ENCODE measurements at regions not wholly inside any gene's neighbourhood (a gene's known extent, or its start where the extent isn't known, plus 50 kb on each side); places are given as distances from the start of the nearest gene placed in this dataset.

- Histone ChIP-seq H3K27me3 (ENCODE audit: low read length) (no peaks in the 10 kb centered on the region), H3F3A (ENCODE audit: low read length, unreplicated experiment) (no peaks in the 10 kb centered on the region), H3K79me2 (ENCODE audit: low read length) (no peaks in the 10 kb centered on the region), H3K9me2 (replicated peaks; ENCODE audit: low read length) (no peaks in the 10 kb centered on the region), H3K4me2 (ENCODE audit: low read length) (no peak overlapping the region), H2AFZ (ENCODE audit: low read length) (no peak overlapping the region), H4K20me1 (ENCODE audit: low read length) (no peaks in the 10 kb centered on the region), H3K9me3 (ENCODE audit: low read length) (no peaks in the 10 kb centered on the region), H3K4me3 (ENCODE audit: low read length) (no peak overlapping the region), H3K36me3 (ENCODE audit: low read depth, low read length) (no peaks in the 10 kb centered on the region), H3K9ac (ENCODE audit: low read length) (no peak overlapping the region), H3K4me1 (ENCODE audit: insufficient read depth, low read length) (no peaks in the 10 kb centered on the region), H3K27ac (ENCODE audit: low read length) (no peak overlapping the region)
- CTCF ChIA-PET, result no interaction called here
- ATAC-seq (no peak), DNase-seq (no peak)
- no TSS peak for BruUV-seq (replicated peaks)
- intact Hi-C loops (cut with micrococcal nuclease), result no loop called here
- TF ChIP-seq CTCF (conservative IDR thresholded peaks at IDR 0.05; ENCODE audit: low read depth, low read length) (no peak), EZH2phosphoT487 (IDR thresholded peaks at IDR 0.05; ENCODE audit: borderline replicate concordance, low read length) (no peak), EZH2 (IDR thresholded peaks at IDR 0.05; ENCODE audit: low read length, unreplicated experiment) (no peak)
- POLR2A ChIA-PET (ENCODE audit: unreplicated experiment), result no interaction called here
These were observed 115.3 kb upstream of the KLHL4 start for GRCh38 chrX:87402256-87402655.

DNA sequence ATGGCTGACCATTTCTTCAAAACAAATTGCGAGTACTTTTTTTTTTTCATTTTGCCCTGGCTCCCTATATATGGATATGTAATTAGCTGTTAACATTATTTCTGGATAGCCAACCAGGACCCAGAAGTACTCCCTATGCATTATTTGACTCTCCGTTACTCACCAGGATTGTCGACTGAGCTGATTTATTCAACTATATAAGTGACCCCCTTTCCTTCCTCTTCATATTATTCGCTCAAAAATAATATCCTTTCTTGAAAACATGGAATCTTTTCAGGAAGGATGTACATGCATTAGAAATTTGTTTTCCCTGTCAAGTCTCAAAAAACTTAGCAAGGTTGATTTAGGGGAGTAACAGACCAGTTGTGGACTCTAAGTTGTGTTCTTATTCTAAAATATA is 114.1 kb upstream of the KLHL4 start:
- CTCF ChIA-PET, result no interaction called here
- Histone ChIP-seq H3K9me2 (replicated peaks; ENCODE audit: low read length) (no peaks in the 10 kb centered on the region), H3K9me3 (ENCODE audit: low read length) (no peaks in the 10 kb centered on the region), H3F3A (ENCODE audit: low read length, unreplicated experiment) (no peaks in the 10 kb centered on the region), H2AFZ (ENCODE audit: low read length) (no peak overlapping the region), H3K27ac (ENCODE audit: low read length) (no peak overlapping the region), H3K79me2 (ENCODE audit: low read length) (no peaks in the 10 kb centered on the region), H3K36me3 (ENCODE audit: low read depth, low read length) (no peaks in the 10 kb centered on the region), H3K4me3 (ENCODE audit: low read length) (no peak overlapping the region), H3K4me1 (ENCODE audit: insufficient read depth, low read length) (no peaks in the 10 kb centered on the region), H3K27me3 (ENCODE audit: low read length) (no peaks in the 10 kb centered on the region), H4K20me1 (ENCODE audit: low read length) (no peaks in the 10 kb centered on the region), H3K4me2 (ENCODE audit: low read length) (no peak overlapping the region), H3K9ac (ENCODE audit: low read length) (no peak overlapping the region)
- intact Hi-C loops (cut with micrococcal nuclease), result no loop called here
- TF ChIP-seq CTCF (conservative IDR thresholded peaks at IDR 0.05; ENCODE audit: low read depth, low read length) (no peak), EZH2phosphoT487 (IDR thresholded peaks at IDR 0.05; ENCODE audit: borderline replicate concordance, low read length) (no peak), EZH2 (IDR thresholded peaks at IDR 0.05; ENCODE audit: low read length, unreplicated experiment) (no peak)
- no TSS peak for BruUV-seq (replicated peaks)
- no peak for ATAC-seq
- DNase-seq, result no peak
- POLR2A ChIA-PET (ENCODE audit: unreplicated experiment), result no interaction called here

GRCh38 chrX:87409113-87409841 is 108.3 kb upstream of the KLHL4 start:
- peak; percentile 93 for ATAC-seq
- POLR2A ChIA-PET (ENCODE audit: unreplicated experiment), result no interaction called here
- no TSS peak for BruUV-seq (replicated peaks)
- H3K36me3 ChIP-seq (ENCODE audit: low read depth, low read length), result no peaks in the 10 kb centered on the region
- CTCF ChIA-PET, result no interaction called here
- TF ChIP-seq EZH2phosphoT487 (IDR thresholded peaks at IDR 0.05; ENCODE audit: borderline replicate concordance, low read length) (no peak), CTCF (conservative IDR thresholded peaks at IDR 0.05; ENCODE audit: low read depth, low read length) (no peak), EZH2 (IDR thresholded peaks at IDR 0.05; ENCODE audit: low read length, unreplicated experiment) (no peak)
- peak overlapping the region; percentile 13; the same call in 1 of the 2 replicates for H3K4me2 ChIP-seq (ENCODE audit: low read length)
- no peaks in the 10 kb centered on the region for H3K79me2 ChIP-seq (ENCODE audit: low read length)
- no peaks in the 10 kb centered on the region for H4K20me1 ChIP-seq (ENCODE audit: low read length)
- peak; percentile 87 for DNase-seq
- H3K9ac ChIP-seq (ENCODE audit: low read length), result no peak overlapping the region
- no peak overlapping the region for H2AFZ ChIP-seq (ENCODE audit: low read length)
- H3K4me1 ChIP-seq (ENCODE audit: insufficient read depth, low read length), result peaks cover 10% of the 10 kb centered on the region
- intact Hi-C loops (cut with micrococcal nuclease), result loop anchor here (5.0 kb wide), 1 partner anchor 108 kb away; the partner anchor contains the start of gene KLHL4
- no peaks in the 10 kb centered on the region for H3K9me2 ChIP-seq (replicated peaks; ENCODE audit: low read length)
- no peaks in the 10 kb centered on the region for H3K9me3 ChIP-seq (ENCODE audit: low read length)
- peak overlapping the region; percentile 44; the same call in 1 of the 2 replicates for H3K27ac ChIP-seq (ENCODE audit: low read length)
- no peaks in the 10 kb centered on the region for H3F3A ChIP-seq (ENCODE audit: low read length, unreplicated experiment)
- no peak overlapping the region for H3K4me3 ChIP-seq (ENCODE audit: low read length)
- H3K27me3 ChIP-seq (ENCODE audit: low read length), result no peaks in the 10 kb centered on the region

Data from PC-3 (cell line).